GM18873 (cell line): ENCODE measurements at regions not wholly inside any gene's neighbourhood (a gene's known extent, or its start where the extent isn't known, plus 50 kb on each side); places are given as distances from the start of the nearest gene placed in this dataset.
A peak's percentile ranks its signal among the peaks of the same experiment; 100 is the strongest.

Experiments
- ATAC-seq: cut with Tn5 transposase; IDR thresholded peaks from one replicate; pipeline ENCODE4 v1.9.1; 2021; ENCODE audit warnings: mild to moderate bottlenecking, moderate library complexity, moderate number of reproducible peaks; ENCODE audit not compliant: unreplicated experiment, low FRiP score

DNA sequence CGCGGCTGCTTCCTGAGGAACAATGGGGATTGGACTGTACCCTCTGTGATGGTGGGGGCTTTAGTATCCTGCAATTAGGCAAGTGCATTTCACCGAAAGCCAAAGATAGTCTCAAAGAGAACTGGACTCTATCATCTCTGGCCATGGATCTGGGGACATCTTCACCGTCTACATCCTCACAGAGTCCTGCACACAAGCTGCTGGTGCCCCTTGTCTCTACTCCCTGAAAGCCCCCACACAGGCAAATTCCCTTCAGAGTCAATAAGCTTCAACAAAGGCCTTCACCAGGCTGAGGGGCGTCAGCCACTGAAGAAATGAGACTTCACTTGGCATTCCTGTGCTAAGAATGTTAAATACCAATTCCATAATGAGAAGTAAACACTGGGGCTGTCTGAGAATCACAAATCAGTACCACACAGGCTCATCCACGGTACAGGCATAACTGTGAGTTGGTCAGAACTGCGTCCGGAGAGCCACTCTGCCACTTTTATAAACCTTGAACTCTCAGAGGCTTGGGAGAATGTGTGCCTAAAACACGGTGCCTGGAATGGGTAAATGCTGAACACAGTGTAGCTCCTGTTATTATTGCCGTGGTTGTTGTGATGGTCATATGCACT lies 432.7 kb downstream of the ZNF521 start:
- ATAC-seq, result no peak

DNA sequence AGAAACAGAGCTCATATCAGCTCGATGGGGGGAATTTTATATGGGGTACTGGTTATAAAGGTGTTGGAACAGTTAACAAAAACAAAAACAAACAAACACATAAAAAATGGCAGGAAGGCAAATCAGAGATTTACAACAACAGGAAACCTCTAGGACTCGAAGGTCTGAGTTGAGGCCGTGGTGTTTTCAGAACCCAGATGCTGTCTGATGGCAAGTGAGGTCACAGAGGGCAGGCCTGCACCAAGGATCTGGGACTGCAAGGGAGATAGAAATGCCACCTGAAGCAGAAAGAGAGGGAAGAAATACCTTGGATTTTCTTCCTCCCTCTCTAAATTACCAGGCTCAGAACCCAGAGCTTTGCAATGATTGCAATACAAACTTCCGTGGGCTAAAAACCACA lies 429.5 kb downstream of the ZNF521 start:
- ATAC-seq, result no peak

DNA sequence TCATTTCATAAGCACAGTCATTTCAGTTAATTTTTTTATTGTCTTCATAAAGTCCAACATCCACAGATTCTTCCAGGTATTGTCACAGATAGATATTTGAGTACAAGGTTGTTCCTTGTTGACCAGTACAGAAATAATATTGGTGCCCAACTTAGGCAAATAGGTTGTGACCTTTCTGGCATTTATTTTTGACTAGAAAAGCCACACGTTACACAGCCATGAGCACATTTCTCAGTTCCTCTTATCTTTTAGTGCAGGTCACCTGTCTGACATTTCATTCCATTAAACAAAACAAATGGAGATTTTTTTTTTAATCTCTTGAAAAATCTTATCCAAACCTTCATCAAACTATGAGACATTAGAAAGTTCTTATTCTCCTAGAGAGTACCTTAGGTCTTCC lies 428.8 kb downstream of the ZNF521 start:
- peak; percentile 90 for ATAC-seq

DNA sequence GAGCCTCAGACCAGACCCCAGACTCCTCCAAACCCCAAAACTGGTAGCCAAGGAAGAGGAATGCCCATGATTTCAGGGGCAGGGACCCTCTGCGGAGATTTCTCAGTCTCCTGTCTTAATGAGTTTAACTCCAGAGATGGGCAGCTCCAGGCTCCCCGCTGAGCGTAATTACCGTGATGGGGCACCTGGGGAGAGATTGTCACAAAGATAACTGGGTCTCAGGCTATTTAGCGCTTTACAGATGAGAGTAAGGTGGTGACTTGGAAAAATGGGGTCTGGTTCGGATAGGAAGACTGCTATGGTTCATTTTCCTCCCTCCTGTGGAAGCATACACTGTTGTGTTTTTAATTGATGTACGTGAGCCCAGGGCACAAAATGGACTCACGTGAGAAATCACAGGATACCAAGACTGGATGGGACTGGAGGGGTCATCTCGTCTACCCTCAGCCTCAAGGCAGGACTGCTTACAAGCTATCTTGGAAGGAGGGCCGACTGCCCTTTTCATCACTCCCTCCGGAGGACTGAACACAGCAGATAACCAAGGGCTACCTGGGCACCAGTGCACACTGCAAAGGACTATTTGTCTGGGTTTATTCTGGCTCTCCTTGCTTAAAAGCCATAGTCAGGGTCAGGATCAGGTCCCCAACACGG lies 427.8 kb downstream of the ZNF521 start:
- ATAC-seq, result no peak

DNA sequence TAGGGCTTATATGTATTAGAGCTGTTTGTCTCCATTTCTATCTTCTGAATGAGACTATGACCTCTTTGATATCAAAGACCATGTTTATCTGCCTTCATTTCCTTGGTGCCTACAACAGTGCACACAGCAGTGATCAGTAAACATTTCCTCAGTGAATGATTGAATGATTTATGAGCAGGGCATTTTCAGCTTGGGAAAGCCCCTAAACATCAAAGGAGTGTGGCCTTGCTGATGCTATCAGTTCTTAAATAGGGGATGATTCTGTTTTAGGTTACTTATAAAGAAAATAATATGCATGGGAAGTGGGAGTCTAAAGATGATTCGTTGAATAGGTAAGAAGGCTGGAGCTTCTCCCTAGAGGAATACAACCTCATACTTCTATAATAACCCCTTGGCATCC lies 425.3 kb downstream of the ZNF521 start:
- ATAC-seq, result no peak

DNA sequence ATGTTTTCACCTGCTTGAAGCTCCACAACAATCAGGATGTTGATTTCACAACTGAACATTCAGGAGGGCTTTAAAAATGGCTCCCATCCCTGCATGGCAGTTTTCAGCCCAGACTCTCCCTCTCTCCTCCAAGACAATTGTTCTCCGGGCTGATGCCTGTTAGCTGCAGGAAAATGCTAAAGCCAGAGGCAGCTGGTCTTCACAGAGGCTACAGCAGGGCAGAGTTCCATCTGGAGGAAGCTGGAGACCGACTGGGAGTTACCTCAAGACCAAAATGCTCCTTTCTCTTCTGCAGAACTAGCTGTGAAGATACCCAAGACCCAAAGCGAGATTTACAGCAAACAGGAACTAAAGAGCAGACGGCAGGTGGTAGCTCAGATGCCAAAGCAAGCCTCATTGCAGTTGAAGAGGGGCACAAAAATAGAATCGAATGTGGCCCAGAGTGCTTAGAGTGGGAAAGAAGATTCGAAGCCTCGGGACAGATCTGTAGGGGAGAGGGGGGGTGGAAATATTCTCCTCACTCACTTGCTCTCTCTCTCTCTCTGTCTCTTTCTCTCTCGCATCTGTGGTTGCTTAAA lies 423.6 kb downstream of the ZNF521 start:
- no peak for ATAC-seq

DNA sequence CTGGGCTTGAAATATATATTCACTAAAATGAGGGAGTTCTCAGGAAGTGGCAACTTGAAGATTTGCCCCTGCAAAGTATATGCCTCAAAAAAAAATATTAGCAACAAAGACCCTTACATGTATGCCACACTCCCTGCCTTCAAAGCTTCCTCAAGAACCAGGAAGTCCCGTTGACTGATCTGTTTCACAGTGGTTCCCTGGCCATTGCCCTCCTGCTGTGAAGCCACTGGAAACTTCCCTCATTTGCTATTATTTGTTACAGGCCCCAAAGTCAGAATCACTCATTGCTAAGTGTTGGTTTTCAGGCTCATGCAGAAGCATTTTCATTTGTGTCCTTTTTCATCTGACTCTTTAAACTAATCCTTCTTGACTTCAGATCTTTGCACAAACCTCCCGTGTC lies 421.5 kb downstream of the ZNF521 start:
- no peak for ATAC-seq

DNA sequence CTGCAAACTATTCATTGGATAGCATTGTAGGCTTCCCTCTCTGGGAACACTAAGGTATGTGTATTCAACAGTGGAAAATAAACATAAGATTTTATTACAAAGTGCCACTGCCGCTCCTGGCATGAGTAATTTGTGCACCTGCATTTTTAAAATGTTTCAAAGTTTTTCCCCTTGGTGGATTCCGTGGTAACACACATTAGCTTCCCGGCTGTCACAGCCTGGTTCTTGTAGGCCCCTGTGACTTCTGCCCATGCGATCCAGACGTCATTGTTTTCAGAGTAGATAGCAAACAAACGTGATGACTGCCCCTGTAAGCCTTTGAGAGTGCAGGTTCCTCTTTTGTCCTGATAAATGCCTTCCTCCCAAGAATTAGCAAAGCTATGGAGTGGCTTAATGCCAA lies 421.0 kb downstream of the ZNF521 start:
- no peak for ATAC-seq

DNA sequence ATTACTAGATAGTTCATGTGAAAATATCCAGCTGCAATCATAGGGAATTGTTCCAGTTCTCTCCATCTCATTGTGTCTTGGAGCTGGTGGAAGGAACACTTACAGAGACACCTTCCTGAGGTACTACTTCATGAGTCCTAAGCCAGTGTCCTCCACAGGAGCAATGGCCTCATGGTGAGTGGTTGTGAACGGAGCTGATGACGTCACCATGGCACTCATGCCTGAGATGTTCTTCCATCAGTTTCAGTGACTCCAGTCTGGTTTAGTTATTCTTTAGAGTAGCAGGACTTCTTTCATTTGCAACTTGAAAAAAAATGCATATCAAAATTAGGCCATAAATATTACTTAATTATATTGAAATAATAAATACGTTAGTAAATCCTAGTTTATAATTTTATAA lies 418.6 kb downstream of the ZNF521 start:
- ATAC-seq, result no peak

DNA sequence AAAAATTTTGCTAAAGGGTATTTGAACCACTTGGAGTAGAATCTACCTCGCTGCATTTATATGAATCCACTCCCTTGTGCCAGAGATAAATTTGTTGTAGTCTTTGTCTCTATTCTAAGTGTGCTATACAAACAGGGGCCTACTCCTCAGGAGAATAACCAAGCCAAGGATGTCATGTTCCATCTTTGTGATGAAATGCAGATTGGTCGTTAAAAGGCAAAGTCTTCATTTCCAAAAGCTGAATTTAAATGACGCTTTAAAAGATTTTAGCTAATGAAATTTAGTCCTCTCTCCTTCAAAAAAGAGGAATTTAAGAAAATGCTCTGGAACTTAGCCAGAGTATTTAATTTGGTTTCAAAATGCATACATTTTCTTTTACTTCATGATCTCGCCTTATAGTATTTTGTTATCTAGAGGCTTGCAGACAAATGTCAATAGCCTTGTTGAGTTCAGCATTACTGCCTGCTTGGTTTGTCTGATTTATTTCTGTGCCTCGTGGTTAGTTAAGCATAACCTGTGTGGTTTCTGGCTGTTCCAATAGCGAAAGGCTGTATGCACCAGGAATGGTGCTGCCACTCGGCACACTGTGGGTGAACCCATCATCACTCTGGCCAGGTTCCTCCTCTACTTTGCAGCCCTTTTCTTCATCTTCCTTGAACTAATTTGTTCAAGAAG lies 417.6 kb downstream of the ZNF521 start:
- no peak for ATAC-seq

DNA sequence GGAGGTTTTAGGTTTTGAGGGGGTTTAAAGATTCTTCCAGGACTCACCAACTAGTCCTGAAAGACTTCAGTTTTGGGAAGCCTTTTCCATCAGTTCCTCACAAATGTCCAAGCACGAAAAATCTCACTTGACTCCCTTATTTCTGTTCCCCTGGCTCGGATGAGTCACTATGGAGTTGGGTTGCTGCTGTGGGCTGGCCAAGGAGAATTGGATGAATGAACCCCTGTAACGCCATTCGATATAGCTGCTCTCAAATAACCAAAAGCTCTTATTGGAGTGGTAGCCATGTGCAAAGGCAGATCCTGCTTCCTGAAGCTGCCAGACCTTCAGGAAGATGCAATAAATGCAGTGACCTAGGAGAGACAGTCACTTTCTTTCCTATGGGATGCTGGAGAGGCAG lies 417.0 kb downstream of the ZNF521 start:
- ATAC-seq, result no peak

DNA sequence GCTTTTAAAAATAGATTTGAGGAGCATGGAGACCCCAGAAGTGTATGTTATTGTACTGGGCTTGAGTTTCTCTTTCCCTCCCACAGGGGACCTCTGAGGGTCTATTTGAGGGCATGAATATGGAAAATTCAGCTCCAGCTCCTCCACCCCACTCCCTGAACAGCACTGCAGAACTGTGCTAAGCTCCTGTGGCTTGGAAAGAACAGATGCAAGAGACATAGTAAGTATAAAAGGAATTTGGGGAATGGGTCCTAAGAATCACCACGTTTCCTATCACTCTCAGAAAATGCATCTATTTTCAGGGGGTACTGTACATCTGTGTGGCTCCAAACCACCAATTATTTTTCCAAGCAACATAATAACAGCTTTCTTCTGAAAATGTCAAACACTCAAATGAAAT lies 416.1 kb downstream of the ZNF521 start:
- no peak for ATAC-seq

DNA sequence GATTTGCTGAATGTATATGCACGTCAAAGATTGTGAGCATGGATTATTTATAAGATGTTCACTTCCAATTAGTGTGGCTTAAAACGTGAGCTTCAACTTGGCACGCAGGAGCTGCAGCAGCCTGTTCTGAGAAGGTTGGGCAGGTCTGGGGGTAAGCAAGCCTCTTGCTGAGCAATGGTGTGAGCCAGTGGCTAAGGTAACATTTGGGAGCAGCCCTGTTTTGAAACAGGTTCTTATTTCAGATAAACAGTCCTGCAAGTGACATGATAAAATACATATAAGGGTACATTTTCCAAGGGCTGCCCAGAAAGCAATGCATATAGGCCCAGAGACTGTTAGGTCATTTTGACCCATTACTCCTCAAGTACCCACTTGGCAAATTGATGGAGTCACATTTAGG lies 415.3 kb downstream of the ZNF521 start:
- no peak for ATAC-seq

DNA sequence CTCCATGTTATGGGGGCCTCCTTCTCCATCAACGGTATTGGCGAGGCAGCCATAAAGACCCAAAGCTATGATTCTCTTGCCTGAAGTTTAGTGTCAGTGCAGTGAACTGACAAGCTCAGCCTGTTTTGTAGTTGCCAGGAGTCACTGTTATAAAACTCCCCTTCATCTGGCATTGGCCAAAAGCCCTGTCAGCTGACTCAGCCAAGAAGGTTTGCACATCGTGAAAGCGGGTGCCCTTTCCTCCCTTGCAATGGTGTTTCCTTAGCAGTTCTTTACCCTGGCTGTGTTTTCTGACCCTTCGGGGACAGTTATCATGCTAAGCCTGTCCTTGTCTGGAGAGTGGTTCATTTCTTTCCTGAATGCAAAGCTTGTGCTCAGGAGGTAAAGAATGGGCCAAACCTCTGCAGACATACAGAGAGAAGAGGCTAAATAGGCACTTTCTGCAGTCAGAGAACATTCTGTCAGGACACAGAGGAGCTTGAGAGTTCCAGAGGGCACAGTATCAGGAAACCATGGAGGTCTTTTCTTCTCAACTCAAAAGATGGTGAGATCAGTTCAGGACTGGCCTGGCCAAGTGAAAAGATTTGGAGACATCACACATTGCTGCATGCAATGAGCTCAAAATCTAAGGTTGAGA lies 414.2 kb downstream of the ZNF521 start:
- ATAC-seq, result no peak

DNA sequence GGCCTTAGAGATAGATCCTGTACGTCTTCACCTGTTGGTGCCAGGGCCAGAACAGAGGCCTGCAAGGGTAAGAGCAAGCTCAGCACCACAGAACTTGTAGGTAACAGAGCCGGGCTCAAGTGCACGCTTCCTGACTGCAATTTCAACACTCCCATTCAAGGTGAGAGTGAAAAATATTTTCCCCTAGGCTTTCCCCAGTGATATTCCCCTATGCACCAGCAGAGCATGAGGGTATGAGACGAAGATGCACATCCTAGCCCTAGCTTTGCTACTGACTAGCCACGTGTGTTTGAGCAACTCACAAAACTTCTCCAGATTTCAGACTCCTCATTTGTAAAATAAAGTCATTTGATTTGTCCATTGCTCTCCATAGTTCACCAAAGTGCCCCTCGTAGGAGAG lies 411.6 kb downstream of the ZNF521 start:
- ATAC-seq, result no peak

DNA sequence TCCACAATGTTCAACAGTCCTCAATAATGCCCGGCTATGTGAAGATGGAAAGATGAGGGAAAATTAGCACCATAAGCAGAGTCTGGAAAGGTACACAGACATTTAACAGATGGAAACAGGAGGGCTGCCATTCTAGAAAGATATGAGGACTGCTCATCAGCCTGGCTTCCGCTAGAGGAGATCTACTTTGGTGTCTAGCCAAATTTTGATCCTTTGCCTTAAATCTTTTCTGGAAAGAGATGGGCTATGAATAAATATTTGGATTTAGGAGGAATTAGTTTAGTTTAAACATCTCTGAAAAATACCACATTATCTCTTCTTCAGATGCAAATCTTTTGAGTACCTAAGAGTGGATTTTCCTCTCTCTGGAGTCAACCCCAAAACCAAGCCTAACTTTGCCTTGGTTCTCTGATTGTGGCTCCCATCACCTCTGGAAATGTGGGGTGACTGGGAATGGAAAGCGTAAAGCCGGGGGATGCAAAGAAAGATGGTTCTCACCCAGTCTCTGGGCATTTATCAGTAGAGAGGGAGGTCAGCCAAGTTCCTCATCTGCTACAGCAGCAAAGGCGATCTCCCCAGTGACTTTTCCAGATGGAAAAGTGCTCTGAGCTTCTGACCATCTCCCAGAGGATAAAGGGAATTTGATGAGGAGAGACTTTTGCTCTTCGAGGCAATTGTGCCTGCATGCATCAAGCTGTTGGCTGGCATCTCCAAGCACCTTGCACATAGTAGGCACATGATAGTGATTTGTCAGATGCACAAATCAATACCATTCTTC lies 410.6 kb downstream of the ZNF521 start:
- ATAC-seq, result no peak

DNA sequence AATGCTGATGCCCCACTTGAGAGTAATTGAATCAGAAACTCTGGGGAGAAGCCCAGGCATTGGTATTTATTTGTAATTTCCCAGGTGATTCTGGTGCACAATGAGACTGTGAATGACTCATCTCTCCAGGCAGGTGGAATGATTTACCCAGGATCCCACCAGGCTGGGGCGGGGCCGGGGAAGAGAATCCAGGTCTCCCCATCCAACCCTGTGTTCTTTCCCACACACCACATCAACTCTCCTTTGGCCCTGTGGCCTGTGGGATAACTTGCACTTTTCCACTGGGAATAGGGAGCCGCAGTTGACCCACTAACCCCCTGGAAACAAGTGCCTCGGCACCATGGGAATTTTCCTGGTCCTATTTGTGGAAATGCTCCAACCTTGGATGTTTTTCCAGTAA lies 409.8 kb downstream of the ZNF521 start:
- no peak for ATAC-seq

DNA sequence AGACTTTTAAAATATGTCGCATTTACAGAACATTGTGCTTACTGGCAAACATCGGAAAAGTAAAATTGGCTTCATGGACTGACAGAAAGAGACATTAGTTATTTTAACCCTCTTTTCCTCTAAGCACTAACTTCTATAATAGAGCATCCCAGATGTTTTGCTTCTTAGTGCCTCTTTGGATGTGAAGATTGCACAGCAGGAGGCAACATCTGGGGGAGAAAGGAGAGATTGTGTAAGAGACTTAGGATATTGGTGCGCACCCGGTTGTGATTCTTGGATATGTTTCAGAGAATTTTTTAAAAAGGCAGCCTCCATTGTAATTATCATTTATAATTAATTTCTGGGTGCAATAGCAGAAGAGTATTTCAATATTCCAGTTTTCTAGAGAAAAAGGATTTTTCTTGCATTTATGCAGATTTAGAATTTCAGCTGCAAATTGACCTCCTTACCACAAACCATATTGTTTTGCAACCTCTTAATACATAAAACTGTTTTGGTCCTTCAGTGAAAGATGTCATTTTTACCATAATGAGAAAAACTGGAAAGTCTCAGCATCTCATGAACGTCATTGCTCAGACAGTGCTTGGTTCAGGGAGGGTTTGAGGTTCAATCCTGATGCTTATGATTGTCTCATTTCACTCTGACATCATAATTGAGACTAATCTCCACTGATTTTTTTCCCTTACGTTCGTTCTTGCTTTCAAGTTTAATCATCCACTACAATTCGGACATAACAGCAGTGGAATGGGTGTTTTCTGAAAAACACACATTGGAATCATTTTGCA lies 404.3 kb downstream of the ZNF521 start:
- no peak for ATAC-seq

DNA sequence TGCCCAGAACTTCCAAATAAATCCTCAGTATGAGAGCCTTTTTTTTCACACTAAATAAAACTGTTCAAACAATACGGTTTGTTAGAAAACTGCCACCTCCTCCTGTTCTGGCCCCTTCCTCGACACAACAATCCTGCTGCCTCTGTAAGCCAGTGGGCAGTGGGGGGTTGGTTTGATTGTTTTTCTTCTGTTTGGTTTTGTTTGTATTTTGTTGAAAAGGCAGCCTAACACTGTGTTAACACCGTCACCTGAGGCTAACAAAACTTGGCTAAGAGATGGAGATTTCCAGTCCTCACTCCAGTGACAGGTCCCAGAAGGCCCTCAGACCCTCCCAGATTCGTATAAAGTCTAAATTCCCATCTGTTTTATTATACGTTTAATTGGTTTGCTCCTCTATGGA lies 402.1 kb downstream of the ZNF521 start:
- no peak for ATAC-seq

DNA sequence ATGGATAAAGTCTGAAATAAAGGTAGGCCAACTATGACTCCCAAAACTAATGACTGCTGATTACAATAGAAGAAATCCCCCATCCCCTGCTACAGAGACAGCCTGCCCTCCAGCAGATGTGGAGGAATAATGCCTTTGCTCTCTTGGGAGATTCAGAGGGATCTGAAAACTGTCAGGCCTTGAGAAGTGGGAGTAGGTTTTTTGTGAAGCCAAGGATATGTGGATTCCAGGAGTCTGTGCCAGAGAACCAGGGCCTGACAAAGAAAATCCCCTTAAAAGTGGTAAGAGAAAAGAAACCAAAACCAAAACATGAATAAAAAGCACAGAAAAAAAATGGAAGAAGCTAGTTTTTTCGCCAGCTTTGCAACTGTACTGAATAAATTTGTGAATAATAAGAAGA lies 397.6 kb downstream of the ZNF521 start:
- no peak for ATAC-seq
